HG02759 (cell line): ENCODE measurements at regions not wholly inside any gene's neighbourhood (a gene's known extent, or its start where the extent isn't known, plus 50 kb on each side); places are given as distances from the start of the nearest gene placed in this dataset.

Experiments used
- ATAC-seq: cut with Tn5 transposase; IDR thresholded peaks from one replicate; pipeline ENCODE4 v1.9.1; 2021; ENCODE audit warnings: mild to moderate bottlenecking, moderate library complexity; ENCODE audit not compliant: unreplicated experiment

- no peak for ATAC-seq
These were observed 248.8 kb downstream of the IRS2 start for GRCh38 chr13:109537584-109537983.

- ATAC-seq: no peak
These were observed 253.0 kb downstream of the IRS2 start for GRCh38 chr13:109533350-109533749.

- ATAC-seq: no peak
These were observed 256.4 kb downstream of the IRS2 start for GRCh38 chr13:109529964-109530363.

GRCh38 chr13:109521719-109522118 is 264.7 kb downstream of the IRS2 start:
- ATAC-seq: no peak

- no peak for ATAC-seq
These were observed 268.9 kb downstream of the IRS2 start for GRCh38 chr13:109517517-109517916.

GRCh38 chr13:109516186-109516585 is 270.2 kb downstream of the IRS2 start:
- ATAC-seq: no peak

- no peak for ATAC-seq
These were observed 276.4 kb downstream of the IRS2 start for GRCh38 chr13:109510013-109510412.

- no peak for ATAC-seq
These were observed 277.1 kb downstream of the IRS2 start for GRCh38 chr13:109509154-109509900.

- ATAC-seq: no peak
These were observed 286.1 kb downstream of the IRS2 start for GRCh38 chr13:109500146-109500773.

GRCh38 chr13:109497917-109498316 is 288.5 kb downstream of the IRS2 start:
- no peak for ATAC-seq

GRCh38 chr13:109496216-109496615 is 290.2 kb downstream of the IRS2 start:
- ATAC-seq: no peak

GRCh38 chr13:109494925-109495369 is 291.4 kb downstream of the IRS2 start:
- no peak for ATAC-seq

- no peak for ATAC-seq
These were observed 301.1 kb downstream of the IRS2 start for GRCh38 chr13:109485136-109485794.

- no peak for ATAC-seq
These were observed 303.1 kb downstream of the IRS2 start for GRCh38 chr13:109483284-109483683.

- ATAC-seq: no peak
These were observed 305.3 kb downstream of the IRS2 start for GRCh38 chr13:109481040-109481439.

GRCh38 chr13:109480011-109480955 is 306.1 kb downstream of the IRS2 start:
- no peak for ATAC-seq

GRCh38 chr13:109479534-109479933 is 306.8 kb downstream of the IRS2 start:
- ATAC-seq: no peak

GRCh38 chr13:109476001-109476400 is 310.4 kb downstream of the IRS2 start:
- ATAC-seq: no peak

GRCh38 chr13:109468123-109468522 is 318.3 kb downstream of the IRS2 start:
- no peak for ATAC-seq

GRCh38 chr13:109465148-109465547 is 321.2 kb downstream of the IRS2 start:
- no peak for ATAC-seq
